H9 (cell line): ENCODE measurements at regions not wholly inside any gene's neighbourhood (a gene's known extent, or its start where the extent isn't known, plus 50 kb on each side); places are given as distances from the start of the nearest gene placed in this dataset.

Source experiments
- DNase-seq: peaks from one replicate; pipeline ENCODE4 v3.0.0-alpha.2; 2017
- H2AFZ ChIP-seq: one replicate; pipeline ENCODE4 v1.6.1; 2013; ENCODE audit warnings: mild to moderate bottlenecking, low read length, control low read depth, moderate library complexity
- H2AK5ac ChIP-seq: 2 replicates; pipeline ENCODE4 v1.6.1; 2013; ENCODE audit warnings: low read length, control low read depth, mixed read lengths; ENCODE audit not compliant: insufficient read length
- H2BK120ac ChIP-seq: one replicate; pipeline ENCODE4 v1.6.1; 2013; ENCODE audit warnings: low read depth, mild to moderate bottlenecking, low read length, control low read depth, inconsistent platforms; ENCODE audit not compliant: poor library complexity, severe bottlenecking
- H2BK12ac ChIP-seq: 2 replicates; pipeline ENCODE4 v1.6.1; 2013; ENCODE audit warnings: low read length, control low read depth, mixed read lengths, low read depth; ENCODE audit not compliant: insufficient read length
- H2BK15ac ChIP-seq: 2 replicates; pipeline ENCODE4 v1.6.1; 2013; ENCODE audit warnings: low read depth, low read length, control low read depth
- H2BK20ac ChIP-seq: one replicate; pipeline ENCODE4 v1.6.1; 2013; ENCODE audit warnings: low read depth, mild to moderate bottlenecking, low read length, control low read depth, inconsistent platforms; ENCODE audit not compliant: poor library complexity, severe bottlenecking
- H2BK5ac ChIP-seq: 2 replicates; pipeline ENCODE4 v1.6.1; 2013; ENCODE audit warnings: low read length, control low read depth, mixed read lengths; ENCODE audit not compliant: insufficient read length
- H3K14ac ChIP-seq: 2 replicates; pipeline ENCODE4 v1.6.1; 2013; ENCODE audit warnings: low read length, control low read depth; ENCODE audit not compliant: insufficient read depth
- H3K18ac ChIP-seq: 2 replicates; pipeline ENCODE4 v1.6.1; 2013; ENCODE audit warnings: low read depth, mild to moderate bottlenecking, mixed read lengths, low read length, control low read depth; ENCODE audit not compliant: insufficient read length
- H3K23ac ChIP-seq: 2 replicates; pipeline ENCODE4 v1.6.1; 2013; ENCODE audit warnings: low read length, control low read depth, mixed read lengths, low read depth; ENCODE audit not compliant: insufficient read length
- H3K23me2 ChIP-seq: 2 replicates; pipeline ENCODE4 v1.6.1; 2013; ENCODE audit warnings: low read depth, mild to moderate bottlenecking, mixed read lengths, low read length, control low read depth; ENCODE audit not compliant: insufficient read length, poor library complexity, severe bottlenecking
- H3K27ac ChIP-seq: 2 replicates; pipeline ENCODE4 v1.5.1; 2013; ENCODE audit warnings: low read length, control low read depth, mixed read lengths, low read depth; ENCODE audit not compliant: insufficient read length
- H3K27me3 ChIP-seq: 2 replicates; pipeline ENCODE4 v1.6.1; 2013; ENCODE audit warnings: low read length, control low read depth, inconsistent platforms; ENCODE audit not compliant: insufficient read depth
- H3K4ac ChIP-seq: 2 replicates; pipeline ENCODE4 v1.6.1; 2013; ENCODE audit warnings: low read depth, mild to moderate bottlenecking, control low read depth, inconsistent platforms, low read length, moderate library complexity
- H3K4me1 ChIP-seq: 2 replicates; pipeline ENCODE4 v1.6.1; 2013; ENCODE audit warnings: low read length, control low read depth, inconsistent platforms; ENCODE audit not compliant: insufficient read depth
- H3K4me2 ChIP-seq: 2 replicates; pipeline ENCODE4 v1.6.1; 2013; ENCODE audit warnings: low read length, control low read depth, mixed read lengths; ENCODE audit not compliant: insufficient read length, insufficient read depth
- H3K56ac ChIP-seq: 2 replicates; pipeline ENCODE4 v1.6.1; 2013; ENCODE audit warnings: low read depth, mild to moderate bottlenecking, mixed read lengths, low read length, control low read depth; ENCODE audit not compliant: insufficient read length
- H3K79me1 ChIP-seq: 2 replicates; pipeline ENCODE4 v1.6.1; 2013; ENCODE audit warnings: low read depth, mild to moderate bottlenecking, moderate library complexity, low read length, control low read depth, inconsistent platforms; ENCODE audit not compliant: insufficient read depth, poor library complexity, severe bottlenecking
- H3K79me2 ChIP-seq: 2 replicates; pipeline ENCODE4 v1.6.1; 2013; ENCODE audit warnings: low read length, control low read depth, inconsistent platforms; ENCODE audit not compliant: insufficient read depth
- H3K9ac ChIP-seq: 2 replicates; pipeline ENCODE4 v1.6.1; 2013; ENCODE audit warnings: low read length, control low read depth, mixed read lengths; ENCODE audit not compliant: insufficient read length; ENCODE audit errors: extremely low read depth
- H3K9me3 ChIP-seq: one replicate; pipeline ENCODE4 v1.6.1; 2013; ENCODE audit warnings: low read depth, low read length, inconsistent platforms; ENCODE audit not compliant: control insufficient read depth
- H3T11ph ChIP-seq: one replicate; pipeline ENCODE4 v1.6.1; 2013; ENCODE audit warnings: mild to moderate bottlenecking, low read length, control low read depth, inconsistent platforms
- H4K20me1 ChIP-seq: one replicate; pipeline ENCODE4 v1.6.1; 2013; ENCODE audit not compliant: control insufficient read depth, insufficient read length, insufficient read depth
- H4K5ac ChIP-seq: 2 replicates; pipeline ENCODE4 v1.6.1; 2013; ENCODE audit warnings: low read depth, mild to moderate bottlenecking, mixed read lengths, low read length, control low read depth; ENCODE audit not compliant: insufficient read length
- H4K8ac ChIP-seq: replicated peaks from 2 replicates; pipeline ENCODE4 v1.6.1; 2013; ENCODE audit warnings: low read length, control low read depth, mixed read lengths, low read depth; ENCODE audit not compliant: insufficient read length
- H4K91ac ChIP-seq: 2 replicates; pipeline ENCODE4 v1.6.1; 2013; ENCODE audit warnings: low read depth, mild to moderate bottlenecking, moderate library complexity, mixed read lengths, low read length, control low read depth; ENCODE audit not compliant: insufficient read length
- H3K27ac Mint-ChIP-seq, 3 experiments: 2 replicates in 2 of 3; 3 replicates in 1 of 3; pipeline ENCODE4 v1.8.0; 2020 to 2021; ENCODE audit warnings: mixed read lengths in 3 of 3, mild to moderate bottlenecking in 1 of 3, moderate library complexity in 1 of 3
- H3K27me3 Mint-ChIP-seq: 2 replicates; pipeline ENCODE4 v1.8.0; 2021; ENCODE audit warnings: low read depth, mild to moderate bottlenecking, moderate library complexity, mixed read lengths
- H3K36me3 Mint-ChIP-seq, 3 experiments: 2 replicates in 2 of 3; 3 replicates in 1 of 3; pipeline ENCODE4 v1.8.0; 2020 to 2021; ENCODE audit warnings: low read depth in 3 of 3, mixed read lengths in 3 of 3; ENCODE audit not compliant: insufficient read depth in 1 of 3
- H3K4me1 Mint-ChIP-seq, 2 experiments: 2 replicates each; pipeline ENCODE4 v1.8.0; 2020; ENCODE audit warnings: mixed read lengths in 2 of 2
- H3K4me3 Mint-ChIP-seq, 2 experiments: 2 replicates in 1 of 2; 3 replicates in 1 of 2; pipeline ENCODE4 v1.8.0; 2020 to 2021; ENCODE audit warnings: mild to moderate bottlenecking in 2 of 2, mixed read lengths in 2 of 2, moderate library complexity in 1 of 2
- H3K9me3 Mint-ChIP-seq, 2 experiments: 2 replicates in 1 of 2; 3 replicates in 1 of 2; pipeline ENCODE4 v1.8.0; 2020; ENCODE audit warnings: mild to moderate bottlenecking in 2 of 2, mixed read lengths in 2 of 2, moderate library complexity in 1 of 2
- TF ChIP-seq, protein P1 (sequence below): fragments of 200-600 bp; sonication (generic); conservative IDR thresholded peaks from 3 replicates; pipeline ENCODE4 v1.8.0; 2021; ENCODE audit warnings: antibody characterized with exemption, mild to moderate bottlenecking

DNA sequence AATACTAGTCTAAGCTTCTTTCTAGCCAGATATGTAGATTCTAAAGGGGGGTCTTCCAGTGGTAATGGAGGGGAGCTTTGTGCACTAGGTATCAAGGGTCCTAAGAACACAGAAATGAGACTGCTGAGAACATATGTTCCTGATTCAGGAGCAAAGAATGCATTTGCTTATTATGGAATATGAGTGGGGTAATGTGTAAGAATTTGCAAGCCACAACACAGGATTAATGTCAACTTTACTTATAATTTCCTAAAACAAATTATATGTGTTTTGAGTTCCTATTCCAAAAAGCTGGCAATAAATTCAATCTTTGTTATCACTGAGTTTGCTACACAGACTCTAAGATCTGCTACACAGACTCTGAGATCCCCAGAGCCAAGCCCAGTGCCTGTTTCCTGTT lies 357.0 kb upstream of the PTBP2 start:
- no peak overlapping the region for H3K9ac ChIP-seq
- H3K79me2 ChIP-seq = no peaks in the 10 kb centered on the region
- no peak overlapping the region for H2AK5ac ChIP-seq
- no peak overlapping the region for H4K8ac ChIP-seq
- no peak overlapping the region for H2AFZ ChIP-seq
- H3K4ac ChIP-seq = no peak overlapping the region
- Mint-ChIP-seq H3K27ac (no peak overlapping the region), H3K4me1 (no peaks in the 10 kb centered on the region), H3K9me3 (no peaks in the 10 kb centered on the region), H3K4me3 (no peak overlapping the region), H3K36me3 (no peaks in the 10 kb centered on the region), H3K27me3 (no peaks in the 10 kb centered on the region)
- no peaks in the 10 kb centered on the region for H3K27me3 ChIP-seq
- H3K23ac ChIP-seq = no peak overlapping the region
- H3K23me2 ChIP-seq = no peaks in the 10 kb centered on the region
- H3K14ac ChIP-seq = no peak overlapping the region
- no peak overlapping the region for H4K91ac ChIP-seq
- no peak overlapping the region for H2BK20ac ChIP-seq
- no peak overlapping the region for H2BK120ac ChIP-seq
- H3K79me1 ChIP-seq = no peaks in the 10 kb centered on the region
- no peak overlapping the region for H3K56ac ChIP-seq
- TF ChIP-seq, protein P1, sequence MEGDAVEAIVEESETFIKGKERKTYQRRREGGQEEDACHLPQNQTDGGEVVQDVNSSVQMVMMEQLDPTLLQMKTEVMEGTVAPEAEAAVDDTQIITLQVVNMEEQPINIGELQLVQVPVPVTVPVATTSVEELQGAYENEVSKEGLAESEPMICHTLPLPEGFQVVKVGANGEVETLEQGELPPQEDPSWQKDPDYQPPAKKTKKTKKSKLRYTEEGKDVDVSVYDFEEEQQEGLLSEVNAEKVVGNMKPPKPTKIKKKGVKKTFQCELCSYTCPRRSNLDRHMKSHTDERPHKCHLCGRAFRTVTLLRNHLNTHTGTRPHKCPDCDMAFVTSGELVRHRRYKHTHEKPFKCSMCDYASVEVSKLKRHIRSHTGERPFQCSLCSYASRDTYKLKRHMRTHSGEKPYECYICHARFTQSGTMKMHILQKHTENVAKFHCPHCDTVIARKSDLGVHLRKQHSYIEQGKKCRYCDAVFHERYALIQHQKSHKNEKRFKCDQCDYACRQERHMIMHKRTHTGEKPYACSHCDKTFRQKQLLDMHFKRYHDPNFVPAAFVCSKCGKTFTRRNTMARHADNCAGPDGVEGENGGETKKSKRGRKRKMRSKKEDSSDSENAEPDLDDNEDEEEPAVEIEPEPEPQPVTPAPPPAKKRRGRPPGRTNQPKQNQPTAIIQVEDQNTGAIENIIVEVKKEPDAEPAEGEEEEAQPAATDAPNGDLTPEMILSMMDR = no peak
- H3T11ph ChIP-seq = no peak overlapping the region
- DNase-seq = no peak
- H2BK12ac ChIP-seq = no peak overlapping the region
- H2BK15ac ChIP-seq = no peak overlapping the region
- no peak overlapping the region for H3K4me2 ChIP-seq
- H4K20me1 ChIP-seq = no peaks in the 10 kb centered on the region
- H3K27ac ChIP-seq = no peak overlapping the region
- H3K9me3 ChIP-seq = no peaks in the 10 kb centered on the region
- no peak overlapping the region for H2BK5ac ChIP-seq
- H4K5ac ChIP-seq = no peak overlapping the region
- H3K4me1 ChIP-seq = no peaks in the 10 kb centered on the region
- no peak overlapping the region for H3K18ac ChIP-seq
